Heart left ventricle (tissue), 16 donors: ENCODE measurements at regions not wholly inside any gene's neighbourhood (a gene's known extent, or its start where the extent isn't known, plus 50 kb on each side); places are given as distances from the start of the nearest gene placed in this dataset.

ENCODE experiments used
- ATAC-seq, 4 donors: fragments of 200-7000 bp; cut with Tn5 transposase; one replicate each; pipeline ENCODE4 v1.9.1; 2020 to 2022; ENCODE audit warnings: moderate library complexity in 4 of 4, mild to moderate bottlenecking in 3 of 4, moderate number of reproducible peaks in 1 of 4
- DNase-seq, 5 donors: peaks; one replicate each; pipeline ENCODE4 v3.0.0-alpha.2; 2020
- H3K27ac ChIP-seq, 12 donors: fragments of 200-600 bp; sonication (generic) in 4 of 12; one replicate each; pipeline versions ENCODE4 v1.5.0 to v1.8.0; 2016 to 2022; ENCODE audit warnings: mild to moderate bottlenecking in 2 of 12
- H3K27me3 ChIP-seq, 9 donors: fragments of 200-600 bp; sonication (generic) in 2 of 9; one replicate each; pipeline versions ENCODE4 v1.5.1 to v1.8.0; 2016 to 2022; ENCODE audit warnings: mild to moderate bottlenecking in 3 of 9
- H3K36me3 ChIP-seq, 9 donors: fragments of 200-600 bp; sonication (generic) in 2 of 9; one replicate each; pipeline versions ENCODE4 v1.5.0 to v1.8.0; 2018 to 2022; ENCODE audit warnings: mild to moderate bottlenecking in 2 of 9
- H3K4me1 ChIP-seq, 12 donors: fragments of 200-600 bp; sonication (generic) in 4 of 12; one replicate each; pipeline versions ENCODE4 v1.5.0 to v1.8.0; 2016 to 2022; ENCODE audit warnings: mild to moderate bottlenecking in 3 of 12
- H3K4me3 ChIP-seq, 12 donors: fragments of 200-600 bp; sonication (generic) in 4 of 12; one replicate each; pipeline versions ENCODE4 v1.5.0 to v1.8.0; 2017 to 2022; ENCODE audit warnings: mild to moderate bottlenecking in 9 of 12, moderate library complexity in 4 of 12
- H3K9me3 ChIP-seq, 12 donors: fragments of 200-600 bp; sonication (generic) in 4 of 12; one replicate each; pipeline versions ENCODE4 v1.5.0 to v1.8.0; 2016 to 2022; ENCODE audit warnings: mild to moderate bottlenecking in 1 of 12
- CTCF ChIP-seq, 12 donors: fragments of 200-600 bp; sonication (generic) in 4 of 12; IDR thresholded peaks; one replicate each; pipeline versions ENCODE4 v1.5.0 to v1.8.0; 2018 to 2022; ENCODE audit warnings: antibody characterized with exemption in 12 of 12, mild to moderate bottlenecking in 5 of 12
- POLR2A ChIP-seq, 2 donors: fragments of 450-650 bp; IDR thresholded peaks; one replicate each; pipeline ENCODE4 v1.6.1; 2017; ENCODE audit warnings: antibody characterized with exemption in 2 of 2, mild to moderate bottlenecking in 2 of 2, moderate library complexity in 2 of 2
- WGBS, 4 donors: extraction: QIAGEN DNeasy Blood & Tissue Kit in 2 of 4; methylation state at CpG; one replicate each; pipeline versions ENCODE4 v1.1.5 to v1.1.7; 2013 to 2018; 5-methylcytosine and 5-hydroxymethylcytosine counted together
- intact Hi-C, 10 donors: fragments of 100-400 bp; cut with DNase I; formaldehyde crosslinking; loops; one replicate each; pipeline versions ENCODE4 v1.11.1 to v1.14.2; 2022
- donor health status: ischemic (EF 13 %, LVEDD 7.1; RV severe dilation, severe dysfunction).
- donor health status: healthy with polysubstance abuse.
- donor health status: DM: no; HTN: yes; CAD: no.
- donor health status: DM: no; HTN: no; CAD: no.
- donor health status: ischemic (EF 25% LVEDD 6.9; RV normal size, moderate dysfunction).
- donor health status: ischemic (EF 25% LVEDD 5.7; RV mildly dilated, moderate dysfunction).
- donor health status: healthy.
- donor health status: DM: yes; HTN: yes; CAD: no.
- donor health status: ischemic (EF 35%, LVEDD 5.7; RV mildly dilated, moderate dysfunction).
- donor health status: nonischemic (EF 11% LVEDD 7.7; RV severe dilation, severe dysfunction).
- donor health status: DM: yes; HTN: yes; CAD: no.
- donor health status: PGD.
- donor health status: ischemic (EF 29% LVEDD 5.4; RV normal size, mild dysfunction).
- donor health status: nonischemic (EF 23%, LVEDD 6.1; RV moderate dilation, normal function).

- no peaks in the 10 kb centered on the region for H3K36me3 ChIP-seq
- no peak overlapping the region for H3K4me3 ChIP-seq
- no peak for ATAC-seq
- no peaks in the 10 kb centered on the region for H3K9me3 ChIP-seq
- DNase-seq = no peak
- no peak for TF ChIP-seq POLR2A (IDR thresholded peaks at IDR 0.05)
- no peak for TF ChIP-seq CTCF (IDR thresholded peaks at IDR 0.05)
- H3K27me3 ChIP-seq = no peaks in the 10 kb centered on the region
- H3K27ac ChIP-seq = no peak overlapping the region
- intact Hi-C loops = no loop called here
- 77 to 93% (median 85%) methylated on average over 2 of the region's 2 CpGs for WGBS, 4 donors
- H3K4me1 ChIP-seq = no peaks in the 10 kb centered on the region
Observed at GRCh38 chr3:55296030-55296429, 191.1 kb downstream of the WNT5A start.

GRCh38 chr3:55294557-55294956, 192.5 kb downstream of the WNT5A start:
- WGBS, 4 donors = 73 to 89% (median 84%) methylated on average over 2 of the region's 2 CpGs

GRCh38 chr3:55292360-55292759, 194.7 kb downstream of the WNT5A start:
- H3K9me3 ChIP-seq = no peaks in the 10 kb centered on the region
- no peaks in the 10 kb centered on the region for H3K36me3 ChIP-seq
- ATAC-seq (no peak), DNase-seq (peak in 1 of 5 donors; percentile 29)
- H3K27ac ChIP-seq = no peak overlapping the region
- intact Hi-C loops = no loop called here
- H3K4me1 ChIP-seq = no peaks in the 10 kb centered on the region
- TF ChIP-seq POLR2A (IDR thresholded peaks at IDR 0.05) (no peak), CTCF (IDR thresholded peaks at IDR 0.05) (no peak)
- no peak overlapping the region for H3K4me3 ChIP-seq
- H3K27me3 ChIP-seq = no peaks in the 10 kb centered on the region
- WGBS, 4 donors = 22 to 30% (median 26%) methylated on average over 8 to 9 of the region's 9 CpGs

More at GRCh38 chr3:55294557-55294956, 192.5 kb downstream of the WNT5A start:
- Histone ChIP-seq H3K4me3 (no peak overlapping the region), H3K9me3 (no peaks in the 10 kb centered on the region), H3K27me3 (no peaks in the 10 kb centered on the region), H3K36me3 (no peaks in the 10 kb centered on the region), H3K27ac (no peak overlapping the region), H3K4me1 (no peaks in the 10 kb centered on the region)
- DNase-seq = no peak
- TF ChIP-seq POLR2A (IDR thresholded peaks at IDR 0.05) (no peak), CTCF (IDR thresholded peaks at IDR 0.05) (no peak)
- intact Hi-C loops = no loop called here
- no peak for ATAC-seq

GRCh38 chr3:55288657-55289056, 198.4 kb downstream of the WNT5A start:
- Histone ChIP-seq H3K4me3 (no peak overlapping the region), H3K4me1 (no peaks in the 10 kb centered on the region), H3K27ac (no peak overlapping the region), H3K36me3 (no peaks in the 10 kb centered on the region), H3K27me3 (no peaks in the 10 kb centered on the region), H3K9me3 (no peaks in the 10 kb centered on the region)
- TF ChIP-seq POLR2A (IDR thresholded peaks at IDR 0.05) = no peak
- no peak for TF ChIP-seq CTCF (IDR thresholded peaks at IDR 0.05)
- intact Hi-C loops = no loop called here
- DNase-seq (no peak), ATAC-seq (no peak)
